ENCODE measurements at regions not wholly inside any gene's neighbourhood (a gene's known extent, or its start where the extent isn't known, plus 50 kb on each side); places are given as distances from the start of the nearest gene placed in this dataset.
"Not testable (repeated sequence)": the region's sequence is repeated elsewhere in the genome, so short reads cannot be mapped to it uniquely, and the experiment has no call there.

- TF ChIP-seq POLR2A (IDR thresholded peaks at IDR 0.05; ENCODE audit: extremely low read depth, insufficient read length); CTCF (IDR thresholded peaks at IDR 0.05; ENCODE audit: low read depth, low read length); MYC (IDR thresholded peaks at IDR 0.05; ENCODE audit: low read depth, low read length); MAX (IDR thresholded peaks at IDR 0.05; ENCODE audit: low read depth, low read length): not testable (repeated sequence)
Observed at GRCh38 chr7:114267550-114267949, 147.1 kb upstream of the FOXP2 start.

All from NB4 (cell line).